Cardiac muscle cell (in vitro differentiated cells and primary cell): ENCODE measurements at regions not wholly inside any gene's neighbourhood (a gene's known extent, or its start where the extent isn't known, plus 50 kb on each side); places are given as distances from the start of the nearest gene placed in this dataset.
A peak's percentile ranks its signal among the peaks of the same experiment; 100 is the strongest.

ENCODE experiments used
- DNase-seq, 2 donors: peaks; one replicate each; pipeline versions ENCODE4 v3.0.0 to v3.0.0-alpha.2; 2010 to 2017; ENCODE audit warnings: low read depth in 1 of 2, low spot score in 1 of 2
- H3K27ac ChIP-seq: fragments of 200-600 bp; sonication (generic); 2 replicates; pipeline ENCODE4 v1.5.1; 2016
- H3K27me3 ChIP-seq: fragments of 200-600 bp; sonication (generic); 2 replicates; pipeline ENCODE4 v1.6.0; 2016; ENCODE audit warnings: control low read depth
- H3K36me3 ChIP-seq: fragments of 200-600 bp; sonication (generic); 2 replicates; pipeline ENCODE4 v1.5.1; 2016; ENCODE audit warnings: control low read depth
- H3K4me1 ChIP-seq: fragments of 200-600 bp; sonication (generic); 2 replicates; pipeline ENCODE4 v1.8.1; 2017; ENCODE audit warnings: low read depth, mild to moderate bottlenecking, mixed run types
- H3K4me3 ChIP-seq: fragments of 200-600 bp; sonication (generic); 2 replicates; pipeline ENCODE4 v1.5.1; 2016; ENCODE audit warnings: mild to moderate bottlenecking
- H3K9me3 ChIP-seq: fragments of 200-600 bp; sonication (generic); 2 replicates; pipeline ENCODE4 v1.5.1; 2017; ENCODE audit warnings: low read depth, mild to moderate bottlenecking, control low read depth
- TF ChIP-seq, protein P1 (sequence below): IDR thresholded peaks from 2 replicates; pipeline ENCODE4 v1.5.1; 2012; ENCODE audit warnings: low read depth, mild to moderate bottlenecking, low read length

- Histone ChIP-seq H3K4me3 (no peak overlapping the region), H3K4me1 (no peaks in the 10 kb centered on the region)
- TF ChIP-seq, protein P1, sequence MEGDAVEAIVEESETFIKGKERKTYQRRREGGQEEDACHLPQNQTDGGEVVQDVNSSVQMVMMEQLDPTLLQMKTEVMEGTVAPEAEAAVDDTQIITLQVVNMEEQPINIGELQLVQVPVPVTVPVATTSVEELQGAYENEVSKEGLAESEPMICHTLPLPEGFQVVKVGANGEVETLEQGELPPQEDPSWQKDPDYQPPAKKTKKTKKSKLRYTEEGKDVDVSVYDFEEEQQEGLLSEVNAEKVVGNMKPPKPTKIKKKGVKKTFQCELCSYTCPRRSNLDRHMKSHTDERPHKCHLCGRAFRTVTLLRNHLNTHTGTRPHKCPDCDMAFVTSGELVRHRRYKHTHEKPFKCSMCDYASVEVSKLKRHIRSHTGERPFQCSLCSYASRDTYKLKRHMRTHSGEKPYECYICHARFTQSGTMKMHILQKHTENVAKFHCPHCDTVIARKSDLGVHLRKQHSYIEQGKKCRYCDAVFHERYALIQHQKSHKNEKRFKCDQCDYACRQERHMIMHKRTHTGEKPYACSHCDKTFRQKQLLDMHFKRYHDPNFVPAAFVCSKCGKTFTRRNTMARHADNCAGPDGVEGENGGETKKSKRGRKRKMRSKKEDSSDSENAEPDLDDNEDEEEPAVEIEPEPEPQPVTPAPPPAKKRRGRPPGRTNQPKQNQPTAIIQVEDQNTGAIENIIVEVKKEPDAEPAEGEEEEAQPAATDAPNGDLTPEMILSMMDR, result no peak
These were observed 761.9 kb downstream of the TYW1 start for GRCh38 chr7:67758551-67758950.

GRCh38 chr7:67760971-67761370 is 764.3 kb downstream of the TYW1 start:
- Histone ChIP-seq H3K27ac (no peak overlapping the region), H3K4me3 (no peak overlapping the region), H3K27me3 (no peaks in the 10 kb centered on the region), H3K4me1 (no peaks in the 10 kb centered on the region), H3K9me3 (no peaks in the 10 kb centered on the region), H3K36me3 (no peaks in the 10 kb centered on the region)
- peak in 1 of 2 donors; percentile 40 for DNase-seq
- TF ChIP-seq, protein P1, result no peak

More at GRCh38 chr7:67758551-67758950, 761.9 kb downstream of the TYW1 start:
- no peak overlapping the region for H3K27ac ChIP-seq
- no peaks in the 10 kb centered on the region for H3K27me3 ChIP-seq
- DNase-seq, result no peak
- no peaks in the 10 kb centered on the region for H3K36me3 ChIP-seq
- H3K9me3 ChIP-seq, result no peaks in the 10 kb centered on the region

GRCh38 chr7:67762516-67762915 is 765.9 kb downstream of the TYW1 start:
- no peak overlapping the region for H3K4me3 ChIP-seq
- no peaks in the 10 kb centered on the region for H3K27me3 ChIP-seq
- no peaks in the 10 kb centered on the region for H3K36me3 ChIP-seq
- H3K27ac ChIP-seq, result no peak overlapping the region
- H3K9me3 ChIP-seq, result no peaks in the 10 kb centered on the region
- H3K4me1 ChIP-seq, result no peaks in the 10 kb centered on the region
- no peak for DNase-seq
- TF ChIP-seq, protein P1, result no peak

DNA sequence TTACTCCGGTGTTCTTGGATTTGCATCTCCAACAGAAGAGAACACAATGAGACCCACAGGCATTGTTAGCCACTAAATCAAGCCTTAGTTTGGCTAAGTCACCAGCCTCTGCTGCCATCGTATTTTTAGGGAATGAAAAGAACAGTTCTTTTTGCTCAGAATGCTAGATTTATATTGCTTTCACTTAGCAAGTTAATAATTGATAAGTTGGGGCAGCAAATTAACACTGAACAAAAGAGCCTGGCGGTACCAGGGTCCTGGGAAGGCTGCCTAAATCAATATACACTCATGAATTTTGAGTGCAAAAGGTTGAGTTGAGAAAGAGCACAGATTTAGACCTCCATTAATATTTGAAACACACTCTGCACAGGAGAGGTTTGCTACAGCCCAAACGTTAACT is 767.7 kb downstream of the TYW1 start:
- Histone ChIP-seq H3K9me3 (no peaks in the 10 kb centered on the region), H3K27ac (no peak overlapping the region), H3K27me3 (no peaks in the 10 kb centered on the region), H3K4me3 (no peak overlapping the region), H3K36me3 (no peaks in the 10 kb centered on the region), H3K4me1 (no peaks in the 10 kb centered on the region)
- TF ChIP-seq, protein P1, result no peak
- DNase-seq, result no peak

DNA sequence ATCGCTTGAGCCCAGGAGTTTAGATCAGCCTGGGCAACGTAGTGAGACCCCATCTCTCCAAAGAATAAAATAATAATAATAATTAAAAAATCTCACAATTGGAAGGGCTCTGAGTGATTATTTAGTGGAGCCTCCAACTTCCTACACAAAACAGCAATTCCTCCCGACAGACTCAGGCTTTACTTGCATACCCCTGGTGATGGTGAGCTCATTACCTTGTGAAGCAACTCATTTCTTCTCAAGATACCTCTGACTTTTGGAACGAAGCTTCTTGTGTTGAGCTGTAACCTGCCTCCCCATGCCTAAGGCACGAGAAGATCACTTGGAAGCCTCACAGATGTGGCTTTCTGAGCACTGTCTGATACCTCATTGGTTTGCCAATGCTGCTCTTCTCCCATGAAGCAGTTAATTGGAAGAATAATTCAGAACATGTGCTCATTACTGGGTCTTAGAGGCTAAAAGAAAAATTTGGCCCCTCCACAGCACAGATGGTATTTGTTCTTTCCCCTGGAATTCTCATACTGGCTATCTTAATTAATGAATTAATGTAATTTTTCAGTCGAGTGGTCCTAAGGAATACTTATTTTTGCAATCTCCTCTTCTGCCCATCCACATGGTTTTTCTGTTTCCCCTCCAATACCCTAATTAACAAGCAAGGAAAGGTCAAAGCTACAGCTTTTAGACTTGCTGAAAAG is 769.0 kb downstream of the TYW1 start:
- TF ChIP-seq, protein P1, result no peak
- H3K27ac ChIP-seq, result no peak overlapping the region
- H3K4me3 ChIP-seq, result no peak overlapping the region
- H3K27me3 ChIP-seq, result no peaks in the 10 kb centered on the region
- DNase-seq, result no peak
- H3K36me3 ChIP-seq, result no peaks in the 10 kb centered on the region
- H3K9me3 ChIP-seq, result no peaks in the 10 kb centered on the region
- H3K4me1 ChIP-seq, result no peaks in the 10 kb centered on the region
